Prostate gland (tissue), 2 donors: ENCODE measurements at regions not wholly inside any gene's neighbourhood (a gene's known extent, or its start where the extent isn't known, plus 50 kb on each side); places are given as distances from the start of the nearest gene placed in this dataset.
A peak's percentile ranks its signal among the peaks of the same experiment; 100 is the strongest.

Experiments used
- POLR2A ChIP-seq: fragments of 450-650 bp; IDR thresholded peaks from one replicate; pipeline ENCODE4 v1.6.1; 2016; ENCODE audit warnings: antibody characterized with exemption, mild to moderate bottlenecking
- POLR2AphosphoS5 ChIP-seq: sonication (generic); formaldehyde crosslinking; IDR thresholded peaks from one replicate; pipeline ENCODE4 v1.6.1; 2017; ENCODE audit warnings: antibody characterized with exemption
- TF ChIP-seq, protein P1 (sequence below), 4 experiments: fragments of 200-600 bp in 2 of 4; fragments of 450-650 bp in 2 of 4; sonication (generic) in 2 of 4; IDR thresholded peaks; 1 replicate in 3 of 4; 2 replicates in 1 of 4; pipeline ENCODE4 v1.5.1; 2016 to 2019; ENCODE audit warnings: antibody characterized with exemption in 4 of 4, mild to moderate bottlenecking in 2 of 4, moderate library complexity in 2 of 4

DNA sequence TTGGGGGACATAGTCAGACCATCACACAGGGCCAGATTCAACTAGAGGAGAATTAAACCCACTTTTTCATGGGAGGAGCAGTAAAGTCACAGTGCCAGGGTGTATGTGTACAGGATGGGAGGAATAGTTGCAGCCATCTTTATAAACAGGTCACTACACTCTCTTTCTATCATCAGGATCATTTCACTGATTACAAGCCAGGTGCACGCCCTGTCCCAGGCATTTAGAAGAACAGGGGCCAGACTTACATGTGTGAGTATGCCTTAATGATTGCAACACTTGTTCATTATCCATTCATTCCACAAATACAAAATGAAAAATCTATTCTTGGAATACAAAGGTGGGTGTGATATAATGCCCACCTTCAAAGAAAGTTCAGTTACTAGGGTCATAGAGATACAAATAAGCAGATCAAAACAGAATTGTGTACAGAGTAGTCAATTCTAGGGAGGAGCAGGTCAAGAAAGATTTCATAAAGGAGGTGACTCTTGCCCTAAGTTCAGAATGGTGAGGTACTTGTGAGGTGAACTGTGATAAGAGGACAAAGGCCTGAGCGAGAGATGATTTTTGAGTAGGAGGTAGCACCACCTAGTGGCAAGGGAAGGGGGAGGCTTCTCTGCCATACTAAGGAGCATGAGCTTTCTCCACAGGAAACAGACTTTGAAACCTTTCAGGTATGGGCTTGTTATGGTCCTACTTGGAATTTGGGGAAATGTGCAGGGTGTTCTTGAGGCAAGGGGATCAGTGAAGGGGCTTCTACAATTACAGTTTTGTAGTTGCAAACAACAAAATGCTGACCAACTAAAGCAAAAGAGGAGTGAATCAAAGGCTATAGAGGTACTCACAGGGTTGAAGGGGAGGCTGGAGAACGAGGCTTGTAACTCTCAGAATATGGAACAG lies 156.3 kb downstream of the SUCLG1 start:
- TF ChIP-seq, protein P1, sequence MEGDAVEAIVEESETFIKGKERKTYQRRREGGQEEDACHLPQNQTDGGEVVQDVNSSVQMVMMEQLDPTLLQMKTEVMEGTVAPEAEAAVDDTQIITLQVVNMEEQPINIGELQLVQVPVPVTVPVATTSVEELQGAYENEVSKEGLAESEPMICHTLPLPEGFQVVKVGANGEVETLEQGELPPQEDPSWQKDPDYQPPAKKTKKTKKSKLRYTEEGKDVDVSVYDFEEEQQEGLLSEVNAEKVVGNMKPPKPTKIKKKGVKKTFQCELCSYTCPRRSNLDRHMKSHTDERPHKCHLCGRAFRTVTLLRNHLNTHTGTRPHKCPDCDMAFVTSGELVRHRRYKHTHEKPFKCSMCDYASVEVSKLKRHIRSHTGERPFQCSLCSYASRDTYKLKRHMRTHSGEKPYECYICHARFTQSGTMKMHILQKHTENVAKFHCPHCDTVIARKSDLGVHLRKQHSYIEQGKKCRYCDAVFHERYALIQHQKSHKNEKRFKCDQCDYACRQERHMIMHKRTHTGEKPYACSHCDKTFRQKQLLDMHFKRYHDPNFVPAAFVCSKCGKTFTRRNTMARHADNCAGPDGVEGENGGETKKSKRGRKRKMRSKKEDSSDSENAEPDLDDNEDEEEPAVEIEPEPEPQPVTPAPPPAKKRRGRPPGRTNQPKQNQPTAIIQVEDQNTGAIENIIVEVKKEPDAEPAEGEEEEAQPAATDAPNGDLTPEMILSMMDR (IDR thresholded peaks at IDR 0.05): peak in 3 of 4 experiments; percentile 47 to 49 (median 48)
- TF ChIP-seq POLR2AphosphoS5 (no peak), POLR2A (no peak)
